ENCODE measurements at regions not wholly inside any gene's neighbourhood (a gene's known extent, or its start where the extent isn't known, plus 50 kb on each side); places are given as distances from the start of the nearest gene placed in this dataset.

DNA sequence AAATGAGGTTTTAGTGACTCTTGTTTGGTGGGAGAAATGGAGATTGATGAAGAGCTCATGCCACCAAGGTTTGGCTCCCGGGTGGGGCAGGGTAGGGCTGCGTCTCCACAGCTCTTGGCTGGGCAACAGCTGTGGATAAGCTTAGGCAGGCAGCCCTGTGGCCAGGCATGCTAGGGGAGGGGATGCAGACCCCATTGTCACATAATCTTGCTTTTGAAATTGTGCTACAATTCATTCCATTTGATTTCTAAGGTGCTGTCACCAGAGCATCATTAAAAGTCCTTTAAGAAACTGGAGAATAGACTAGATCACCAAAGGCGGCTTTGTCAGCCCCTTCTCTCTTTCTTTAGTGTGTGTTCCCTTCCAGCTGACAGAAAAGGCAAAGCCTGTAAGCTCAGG, 574.2 kb upstream of the JAG1 start:
- TF ChIP-seq CTCF (IDR thresholded peaks at IDR 0.05) (no peak), POLR2A (IDR thresholded peaks at IDR 0.05) (no peak)
